Amniotic stem cell (primary cell): ENCODE measurements at regions not wholly inside any gene's neighbourhood (a gene's known extent, or its start where the extent isn't known, plus 50 kb on each side); places are given as distances from the start of the nearest gene placed in this dataset.

ENCODE experiments used
- DNase-seq: peaks from one replicate; lab custom pipeline; 2025; lab: John Stamatoyannopoulos, UW

DNA sequence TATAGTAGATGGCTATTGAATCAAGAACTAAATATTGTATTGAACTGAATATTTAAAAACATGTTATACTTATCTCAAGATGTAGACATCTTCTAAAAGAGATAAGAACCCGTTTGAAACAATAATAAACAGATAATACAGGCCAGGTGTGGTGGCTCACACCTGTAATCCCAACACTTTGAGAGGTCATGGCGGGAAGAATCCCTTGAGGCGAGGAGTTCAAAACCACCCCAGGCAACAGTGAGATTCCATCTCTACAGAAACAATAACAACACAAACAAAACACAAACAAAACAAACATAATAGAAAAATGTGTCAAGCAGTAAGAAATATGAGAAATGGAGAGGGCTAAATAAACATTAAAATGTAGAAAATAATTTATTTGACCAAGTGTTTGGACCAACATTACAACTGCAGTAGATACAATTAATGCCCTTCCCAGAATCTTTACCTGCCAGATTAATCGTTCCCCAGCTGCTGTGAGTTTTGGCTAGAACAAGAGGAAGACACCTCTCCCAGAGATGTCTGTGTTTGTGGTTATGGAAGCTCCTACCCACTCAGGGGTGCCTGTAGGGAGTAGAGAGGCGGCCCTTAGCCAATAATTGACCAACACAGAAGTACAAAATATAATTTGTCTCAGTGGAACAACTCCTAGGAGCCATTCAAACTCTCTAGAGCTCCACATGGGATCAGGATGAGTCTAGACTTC lies 111.9 kb upstream of the AGTR1 start:
- no peak for DNase-seq

DNA sequence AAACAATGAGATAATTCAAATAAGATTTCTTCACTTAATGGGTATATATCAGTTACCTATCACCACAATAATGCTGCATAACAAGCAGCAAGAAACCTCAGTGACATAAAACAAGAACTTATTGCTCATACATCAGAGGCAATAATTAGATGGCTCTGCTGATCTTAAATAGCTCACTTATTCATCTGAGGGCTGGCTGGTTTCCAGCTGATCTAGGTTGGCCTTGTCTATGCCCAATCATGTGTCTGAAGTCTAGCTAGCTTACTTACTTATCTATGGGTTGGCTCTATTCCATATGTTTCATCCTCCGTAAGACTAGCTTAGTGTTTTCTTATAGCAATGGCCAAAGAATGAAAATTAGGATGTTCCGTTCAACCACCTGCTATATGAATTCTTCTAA lies 109.4 kb upstream of the AGTR1 start:
- DNase-seq, result no peak

DNA sequence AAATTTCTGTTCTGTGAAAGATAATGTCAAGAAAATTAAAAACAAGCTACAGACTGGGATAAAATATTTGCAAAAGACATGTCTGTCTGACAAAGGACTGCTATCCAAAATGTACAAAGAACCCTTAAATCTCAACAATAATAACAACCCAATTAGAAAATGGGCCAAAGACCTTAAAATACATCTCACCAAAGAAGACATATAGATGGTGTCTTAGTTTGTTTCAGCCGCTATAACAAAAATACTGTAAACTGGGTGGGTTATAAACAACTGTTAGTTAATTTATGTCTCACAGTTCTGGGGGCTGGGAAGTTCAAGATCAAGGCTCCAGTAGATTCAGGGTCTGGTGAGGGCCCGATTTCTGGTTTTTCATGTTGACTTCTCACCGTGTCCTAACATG lies 106.2 kb upstream of the AGTR1 start:
- no peak for DNase-seq

DNA sequence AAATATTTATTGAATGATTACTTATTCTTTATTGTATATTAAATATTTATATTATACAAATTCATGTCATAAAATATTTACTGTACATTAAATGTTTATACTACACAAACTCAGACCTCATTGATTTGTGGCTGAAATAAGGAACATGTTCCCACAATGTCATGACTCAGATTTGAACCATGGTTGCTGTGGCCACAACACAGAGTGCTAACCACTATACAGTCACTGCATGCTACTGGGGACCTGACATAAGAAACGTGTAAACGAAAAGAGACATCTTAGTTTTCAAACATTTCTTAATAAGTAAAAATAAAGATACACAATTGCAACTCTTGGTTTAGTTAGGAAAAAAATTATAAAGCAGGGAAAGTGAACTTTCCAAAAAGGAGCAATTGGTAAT lies 99.1 kb upstream of the AGTR1 start:
- DNase-seq, result no peak

DNA sequence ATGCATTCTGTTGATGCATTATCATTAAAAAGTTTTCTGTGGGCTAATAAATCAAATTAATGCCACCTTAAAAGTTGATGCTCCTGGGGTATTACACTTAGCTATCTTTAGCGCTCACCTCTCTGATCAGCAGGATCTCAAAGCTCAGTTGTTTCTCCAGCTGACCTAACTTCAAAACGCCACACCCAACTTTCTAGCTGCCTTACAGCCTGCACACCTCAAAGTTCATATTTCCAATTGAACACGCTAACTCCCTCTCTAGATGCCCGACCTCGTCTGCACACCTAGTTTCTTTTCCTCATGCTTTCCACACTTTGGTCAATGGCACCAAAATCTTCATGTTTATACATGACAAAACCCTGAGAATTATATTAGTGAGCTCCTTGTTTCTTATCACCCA lies 98.2 kb upstream of the AGTR1 start:
- no peak for DNase-seq

DNA sequence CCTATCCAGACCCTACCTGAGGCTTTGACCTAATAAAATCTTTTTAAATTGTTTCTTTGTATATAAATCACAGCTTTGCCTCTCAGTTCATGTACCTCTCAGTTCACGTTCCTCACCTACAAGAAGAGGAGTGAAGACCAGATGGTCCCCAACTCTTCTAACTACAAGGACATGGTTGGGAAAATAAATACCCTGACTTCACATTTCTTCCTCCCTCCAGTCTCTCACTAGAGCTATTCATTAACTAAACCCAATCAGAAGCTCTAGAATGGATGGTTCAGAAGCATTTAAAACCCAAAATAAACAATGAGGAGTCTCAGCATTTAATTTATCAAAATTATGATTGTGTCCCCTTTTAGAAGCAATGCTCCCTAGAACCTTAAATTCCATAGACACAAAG lies 97.3 kb upstream of the AGTR1 start:
- DNase-seq, result no peak

DNA sequence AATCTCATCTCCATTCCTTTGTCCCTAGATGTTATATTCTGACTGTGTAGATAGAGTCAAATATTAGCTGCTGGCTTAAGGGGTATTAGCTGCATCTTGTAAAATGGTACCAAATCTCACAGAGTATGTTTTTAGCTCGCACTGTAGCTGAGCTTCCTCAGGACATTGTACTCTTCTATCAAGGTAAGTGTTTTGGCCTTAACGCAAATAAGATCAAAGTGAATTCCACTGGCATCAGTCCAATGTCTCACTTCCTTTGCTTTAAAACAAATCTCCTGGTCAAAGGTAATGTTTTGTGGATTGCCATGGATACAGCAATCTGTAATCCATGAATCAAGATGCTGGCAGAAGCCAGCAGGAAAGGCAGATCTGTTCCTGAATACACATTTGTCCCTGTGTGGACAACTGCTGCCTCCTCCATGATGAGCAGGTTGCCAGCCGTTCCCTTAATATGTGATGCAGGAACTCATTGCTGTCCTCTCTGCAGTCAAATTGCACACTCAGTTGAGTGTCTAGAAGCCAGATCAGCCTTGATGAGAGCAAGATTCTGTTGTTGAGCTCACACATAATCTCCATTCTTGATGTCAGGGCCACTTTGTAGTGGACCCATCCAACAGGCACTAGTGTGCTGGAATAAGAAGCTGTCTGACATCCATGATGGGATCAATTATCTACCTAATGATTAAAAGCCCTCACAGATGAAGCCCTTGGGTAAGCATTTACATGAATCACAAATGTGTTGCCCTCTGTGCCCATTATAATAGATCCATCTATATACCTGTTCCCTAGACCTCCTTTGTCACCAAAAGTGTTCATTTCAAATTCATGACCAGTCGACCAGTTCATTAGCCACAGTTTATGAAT lies 96.6 kb upstream of the AGTR1 start:
- DNase-seq, result no peak

DNA sequence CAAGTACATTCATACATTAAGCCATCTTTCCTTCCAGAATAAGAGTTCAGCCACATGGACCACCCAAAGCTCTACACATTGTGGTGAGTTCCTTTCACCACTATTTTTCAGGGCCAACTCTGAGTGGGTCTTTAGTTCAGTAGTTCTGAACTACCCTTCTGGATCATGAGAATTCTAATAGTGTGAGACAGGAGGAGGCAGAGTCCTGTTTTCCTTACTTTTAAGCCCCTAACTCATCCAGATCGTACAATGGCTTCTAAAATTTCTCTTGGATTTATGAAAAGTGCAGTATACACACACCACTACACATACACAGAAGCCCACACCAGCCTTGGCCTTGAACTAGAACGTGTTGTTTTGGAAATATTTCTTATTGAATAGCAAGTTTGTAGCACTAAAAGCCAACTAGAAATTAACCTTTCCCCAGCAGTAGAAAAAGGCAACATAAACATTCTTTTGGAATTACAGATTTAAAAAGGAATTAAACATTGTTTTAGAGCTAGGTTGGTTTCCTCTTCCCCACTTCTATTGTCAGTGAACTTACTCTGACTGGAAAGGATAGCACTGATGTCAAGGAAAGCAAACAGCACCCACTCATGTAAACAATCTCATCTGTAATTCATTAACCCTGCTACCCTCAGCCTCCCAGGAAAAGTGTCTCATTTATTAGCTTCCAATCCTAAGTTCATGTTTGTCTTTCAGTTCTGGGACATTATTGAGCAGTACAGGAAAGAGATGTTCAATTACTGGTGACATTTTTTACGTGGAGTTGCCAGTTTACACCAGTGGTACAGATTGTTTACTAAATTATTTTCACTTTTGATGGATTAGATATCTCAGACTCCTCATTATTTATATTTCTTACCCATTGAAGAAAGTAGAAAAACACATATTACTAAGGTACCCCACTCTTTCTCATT lies 95.7 kb upstream of the AGTR1 start:
- DNase-seq, result no peak

DNA sequence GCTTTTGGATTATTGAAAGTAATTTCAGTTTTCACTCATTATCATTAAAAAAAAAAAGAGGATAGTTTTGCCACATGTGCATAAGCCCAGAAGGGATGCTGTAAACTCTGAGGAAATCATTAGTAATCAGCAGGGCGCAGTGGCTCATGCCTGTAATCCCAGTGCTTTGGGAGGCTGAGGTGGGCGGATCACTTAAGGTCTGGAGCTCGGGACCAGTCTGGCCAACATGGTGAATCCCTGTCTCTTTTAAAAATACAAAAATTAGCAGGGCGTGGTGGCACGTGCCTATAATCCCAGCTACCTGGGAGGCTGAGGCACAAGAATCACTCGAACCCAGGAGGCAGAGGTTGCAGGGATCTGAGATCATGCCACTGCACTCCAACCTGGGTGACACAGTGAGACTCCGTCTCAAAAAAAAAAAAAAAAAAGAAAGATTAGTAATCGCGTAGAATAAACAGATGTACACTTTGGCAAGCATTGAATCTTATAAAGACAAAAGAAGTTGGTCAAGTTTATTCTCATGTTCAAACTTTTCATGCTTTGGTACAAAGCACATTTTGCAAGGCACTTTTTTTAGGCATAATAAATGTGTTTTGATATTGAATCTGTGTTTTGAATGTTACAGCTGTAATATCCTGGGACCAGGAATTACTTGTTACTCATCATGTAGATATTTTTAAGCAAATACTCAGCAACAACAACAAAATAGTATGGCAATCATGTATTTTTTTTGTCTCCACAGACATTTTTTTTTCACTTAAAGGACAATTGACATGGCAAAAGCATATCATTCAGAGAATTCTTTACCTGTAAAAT lies 93.2 kb upstream of the AGTR1 start:
- DNase-seq, result no peak

DNA sequence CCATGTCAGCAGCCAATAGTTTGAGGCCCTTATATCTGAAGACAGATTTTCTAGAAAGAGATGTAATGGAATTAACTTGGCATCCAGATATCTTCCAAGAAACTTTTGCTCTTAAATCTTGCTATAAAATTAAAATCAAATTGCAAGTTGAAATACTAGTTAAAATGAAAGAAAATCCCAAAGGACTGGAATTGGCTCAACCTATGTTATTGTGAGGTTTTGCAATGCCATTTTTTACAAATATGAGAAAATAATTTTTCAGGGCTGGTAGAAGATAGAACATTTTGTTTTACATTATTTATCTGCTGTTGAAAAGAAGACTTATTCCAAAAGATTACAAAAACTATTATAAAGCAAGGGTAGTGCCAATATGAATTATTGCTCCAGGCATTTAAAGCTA lies 92.2 kb upstream of the AGTR1 start:
- DNase-seq, result no peak

DNA sequence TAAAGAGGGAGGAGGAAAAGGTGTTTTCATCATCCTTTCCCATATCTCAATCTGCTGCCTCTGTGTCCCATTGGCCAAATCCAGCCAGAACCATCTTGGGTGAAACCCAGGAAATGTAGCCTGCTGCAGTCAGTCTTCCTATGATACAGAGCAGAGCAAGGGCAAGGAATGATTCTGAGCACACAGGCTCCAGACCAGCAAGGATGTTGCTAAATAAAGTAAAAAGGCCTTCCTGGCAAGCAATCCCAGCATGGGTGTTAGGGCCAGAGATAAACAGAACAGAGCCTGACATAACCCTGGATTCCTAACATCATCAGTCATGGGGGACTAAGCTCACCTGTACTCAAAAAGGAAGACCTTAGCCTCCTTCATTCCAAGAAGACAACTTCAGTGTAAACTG lies 90.7 kb upstream of the AGTR1 start:
- no peak for DNase-seq

DNA sequence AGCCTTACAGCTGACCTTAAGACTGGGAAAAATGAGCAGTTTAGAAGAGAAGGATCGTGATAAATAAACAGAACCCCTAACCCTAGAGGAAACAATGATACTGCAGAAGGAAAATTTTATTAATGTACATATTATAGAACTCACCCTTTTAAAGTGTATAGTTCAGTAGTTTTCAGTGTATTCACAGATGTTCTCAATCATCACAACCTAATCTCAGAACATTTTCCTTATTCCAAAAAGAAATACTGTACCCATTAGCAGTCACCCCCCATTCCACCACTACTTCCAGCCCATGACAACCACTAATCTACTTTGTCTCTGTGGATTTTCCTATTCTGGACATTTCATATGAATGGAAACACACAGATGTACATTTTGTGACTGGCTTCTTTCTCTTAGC lies 90.2 kb upstream of the AGTR1 start:
- no peak for DNase-seq

DNA sequence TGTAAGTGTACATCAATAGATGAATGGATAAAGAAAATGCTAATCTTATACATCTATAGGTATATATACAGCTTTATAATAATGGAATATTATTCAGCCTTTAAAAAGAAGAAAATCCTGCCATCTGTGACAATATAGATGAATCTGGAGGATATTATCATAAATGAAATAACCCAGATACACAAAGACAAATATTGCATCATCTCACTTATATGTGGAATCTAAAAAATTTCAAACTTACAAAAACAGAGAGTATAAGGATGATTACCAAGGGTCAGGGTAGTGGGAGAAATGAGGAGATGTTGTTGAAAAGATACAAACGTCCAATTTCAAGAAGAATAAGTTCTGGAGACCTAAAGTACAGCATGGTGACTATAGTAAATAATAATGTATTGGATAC lies 85.4 kb upstream of the AGTR1 start:
- no peak for DNase-seq

DNA sequence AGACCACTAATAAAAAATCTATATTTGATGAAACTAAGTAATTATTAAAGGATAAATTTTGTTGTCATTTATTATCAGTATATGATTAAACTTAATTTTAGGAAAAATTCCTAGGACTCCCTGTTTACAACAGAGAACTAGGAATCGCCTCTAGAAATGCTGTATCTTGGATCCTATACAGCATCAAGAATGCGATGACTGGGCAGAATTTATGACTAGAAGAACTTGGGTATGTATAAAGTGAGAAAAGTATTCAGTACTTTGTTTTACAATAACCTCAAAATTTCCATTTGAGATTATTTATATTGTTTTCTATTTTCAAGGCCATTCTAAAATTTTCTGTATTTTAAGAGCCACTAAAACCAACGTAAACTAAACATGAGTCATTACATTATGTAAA lies 82.3 kb upstream of the AGTR1 start:
- no peak for DNase-seq

DNA sequence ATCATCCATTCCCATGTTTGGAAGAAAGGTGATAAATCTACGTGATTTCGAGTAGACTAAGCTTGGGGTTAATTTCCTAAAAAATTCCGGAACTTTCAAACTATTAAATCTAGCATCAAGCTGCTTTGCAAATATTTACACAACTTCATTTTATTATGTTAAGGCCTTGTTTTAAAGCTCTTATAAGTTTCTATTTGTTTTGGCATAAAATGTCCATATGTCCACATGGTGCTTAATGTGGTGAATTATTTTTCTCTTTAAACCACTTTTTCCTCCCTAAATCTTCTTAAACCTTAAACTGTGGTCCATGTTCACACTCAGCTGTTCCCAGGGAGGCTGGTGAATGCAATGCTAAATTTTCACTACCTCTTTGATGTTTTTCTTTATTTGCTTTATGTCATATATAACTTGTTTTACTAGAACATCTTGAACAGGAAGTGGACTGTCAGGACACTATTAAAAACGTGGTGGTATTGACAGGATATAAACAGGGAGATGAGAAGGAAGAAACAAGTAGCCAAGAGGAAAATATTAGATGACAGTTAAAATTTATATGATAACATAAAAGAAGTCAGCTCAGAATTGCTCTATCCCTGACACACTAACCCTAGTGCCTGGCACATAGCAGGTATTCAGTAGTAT lies 72.5 kb upstream of the AGTR1 start:
- DNase-seq, result no peak

DNA sequence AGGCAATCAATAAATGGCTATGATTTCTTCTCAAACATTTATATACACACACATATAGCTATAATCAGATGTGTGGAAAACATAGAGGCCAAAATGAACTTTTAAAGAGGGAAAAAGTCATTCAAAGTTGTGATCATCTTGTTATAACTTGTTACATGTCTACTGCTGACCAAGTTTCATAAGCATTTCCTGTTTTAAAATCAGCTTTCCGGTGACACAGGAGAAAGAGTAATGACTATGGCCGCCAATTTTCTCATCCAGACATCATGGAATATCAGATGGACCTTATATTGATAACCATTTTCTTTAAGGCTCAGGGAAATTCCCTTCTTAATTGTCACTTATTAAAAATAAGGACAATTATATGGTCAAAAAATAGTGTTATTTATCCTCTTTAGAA lies 71.7 kb upstream of the AGTR1 start:
- DNase-seq, result no peak

DNA sequence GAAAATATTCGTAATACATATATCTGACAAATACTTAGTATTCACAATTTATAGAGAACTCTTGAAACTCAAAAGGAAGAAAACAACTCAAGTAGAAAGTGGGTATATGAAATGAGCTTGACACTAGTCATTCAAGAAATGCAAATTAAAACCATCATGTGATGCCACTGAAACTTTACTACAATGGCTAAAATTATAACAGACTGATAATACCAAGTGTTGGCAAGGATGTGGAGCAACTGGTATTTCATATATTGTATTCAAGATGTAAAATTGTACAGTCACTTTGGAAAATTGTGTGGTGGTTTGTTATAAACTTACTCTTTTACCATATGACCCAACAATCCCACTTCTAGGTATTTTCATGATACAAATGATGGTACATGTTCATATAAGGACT lies 68.7 kb upstream of the AGTR1 start:
- DNase-seq, result no peak

DNA sequence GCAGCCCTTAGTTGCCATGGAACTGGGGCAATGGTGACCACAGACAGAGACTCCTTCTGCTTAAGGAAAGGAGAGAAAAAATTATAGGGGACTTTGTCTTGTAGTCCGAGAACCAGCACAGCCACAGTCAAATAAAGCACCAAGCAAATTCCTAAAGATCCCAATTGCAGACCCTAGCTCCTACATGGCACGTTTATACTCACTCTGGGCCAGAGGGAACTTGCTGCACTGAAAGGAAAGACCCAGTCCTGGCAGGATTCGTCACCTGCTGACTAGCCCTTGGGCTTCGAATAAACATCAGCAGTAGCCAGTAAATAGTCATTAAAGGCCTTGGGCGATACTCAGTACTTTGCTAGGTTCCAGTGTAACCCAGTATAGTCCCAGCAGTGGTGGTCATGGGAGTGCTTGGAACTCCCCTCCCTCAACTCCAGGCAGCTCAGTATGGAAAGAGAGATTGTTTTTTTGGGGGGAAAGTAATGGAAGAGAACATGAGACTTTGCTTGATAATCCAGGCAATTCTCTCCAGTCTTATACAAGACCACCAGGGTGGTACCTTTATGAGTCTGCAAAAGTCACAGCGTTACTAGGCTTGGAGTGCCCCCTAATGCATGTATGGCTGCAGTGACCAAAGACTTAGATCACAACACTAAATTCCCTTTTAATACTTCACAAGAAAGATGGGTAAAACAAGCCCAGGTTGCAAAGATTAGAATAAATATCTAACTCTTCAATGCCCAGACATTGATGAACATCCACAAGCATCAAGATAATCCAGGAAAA lies 66.4 kb upstream of the AGTR1 start:
- DNase-seq, result no peak

DNA sequence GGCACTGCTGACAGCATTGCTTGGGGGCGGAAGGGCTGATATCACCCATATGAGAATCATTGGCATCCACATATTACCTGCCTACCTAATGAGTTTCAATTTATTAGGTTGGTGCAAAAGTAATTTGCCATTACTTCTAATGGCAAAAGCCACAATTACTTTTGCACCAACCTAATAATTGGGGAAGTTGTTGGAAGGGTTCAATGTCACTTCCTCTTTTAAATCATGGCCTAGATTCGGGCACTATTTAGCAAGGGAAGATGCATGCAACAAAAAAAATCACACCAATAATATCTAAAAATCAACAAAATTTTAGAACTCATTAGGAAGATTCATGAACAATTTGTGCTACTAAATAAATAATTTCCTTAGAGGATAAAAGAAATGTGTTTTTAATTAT lies 56.0 kb upstream of the AGTR1 start:
- no peak for DNase-seq

DNA sequence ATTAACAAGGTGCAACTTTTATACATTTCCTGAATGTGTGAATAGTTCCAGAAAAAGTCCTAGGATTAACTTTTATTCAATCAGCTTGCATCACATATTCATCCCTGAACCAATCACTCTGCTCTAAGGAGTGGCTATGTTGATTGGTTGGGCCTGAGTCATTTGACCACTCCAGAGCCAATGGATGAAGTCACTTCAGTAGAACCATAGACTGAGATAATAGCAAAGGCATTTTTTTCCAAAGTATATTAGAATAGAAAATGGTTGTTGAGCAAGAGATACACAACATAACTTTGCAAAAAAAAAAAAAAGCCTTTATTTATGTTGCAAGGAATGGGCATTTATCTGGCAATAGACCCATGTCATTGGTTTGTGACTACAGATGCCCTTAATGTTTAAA lies 55.5 kb upstream of the AGTR1 start:
- DNase-seq, result no peak

DNA sequence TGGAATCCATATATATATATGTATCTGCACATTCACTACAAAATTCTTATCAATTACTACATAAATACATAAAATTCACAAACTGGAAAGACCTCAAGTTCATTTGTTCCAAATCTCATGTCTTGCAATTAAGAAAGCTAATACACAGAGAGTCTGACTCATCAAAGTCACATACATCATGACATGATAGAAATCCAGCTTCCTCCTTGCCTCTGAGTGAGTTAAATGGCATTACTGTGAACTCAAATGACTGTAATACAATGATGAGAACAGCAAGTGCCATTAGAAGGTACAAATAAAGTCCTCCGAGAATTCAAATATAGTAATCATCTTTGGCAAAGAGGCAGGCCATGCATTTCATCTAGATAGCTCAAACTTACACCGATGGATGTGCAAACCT lies 55.1 kb upstream of the AGTR1 start:
- DNase-seq, result no peak
